Activated CD4-positive, alpha-beta T cell treated with anti-CD3 and anti-CD28 coated beads for 24 hours (primary cell): ENCODE measurements at regions not wholly inside any gene's neighbourhood (a gene's known extent, or its start where the extent isn't known, plus 50 kb on each side); places are given as distances from the start of the nearest gene placed in this dataset.
"Not testable (repeated sequence)": the region's sequence is repeated elsewhere in the genome, so short reads cannot be mapped to it uniquely, and the experiment has no call there.

Experiments used
- DNase-seq, 2 donors: peaks; one replicate each; pipeline ENCODE4 v3.0.0-alpha.2; 2020; ENCODE audit warnings: low read depth in 2 of 2

- no peak for DNase-seq
These were observed 170.2 kb downstream of the HSD17B3 start for GRCh38 chr9:96131825-96132224.

- DNase-seq = no peak
These were observed 171.0 kb downstream of the HSD17B3 start for GRCh38 chr9:96130970-96131369.

GRCh38 chr9:96129747-96130146 is 172.2 kb downstream of the HSD17B3 start:
- no peak for DNase-seq

GRCh38 chr9:96128880-96129279 is 173.1 kb downstream of the HSD17B3 start:
- DNase-seq = no peak

GRCh38 chr9:96126321-96126881 is 175.6 kb downstream of the HSD17B3 start:
- no peak for DNase-seq

- DNase-seq = no peak
These were observed 176.4 kb downstream of the HSD17B3 start for GRCh38 chr9:96125624-96126023.

- DNase-seq = no peak
These were observed 179.2 kb downstream of the HSD17B3 start for GRCh38 chr9:96122751-96123150.

- no peak for DNase-seq
These were observed 179.7 kb downstream of the HSD17B3 start for GRCh38 chr9:96122282-96122681.

- no peak for DNase-seq
These were observed 180.8 kb downstream of the HSD17B3 start for GRCh38 chr9:96121136-96121535.

- DNase-seq = no peak
These were observed 184.4 kb downstream of the HSD17B3 start for GRCh38 chr9:96117398-96118080.

- DNase-seq = no peak
These were observed 185.5 kb downstream of the HSD17B3 start for GRCh38 chr9:96116275-96117064.

GRCh38 chr9:96115836-96116235 is 186.1 kb downstream of the HSD17B3 start:
- DNase-seq = no peak

- no peak for DNase-seq
These were observed 188.9 kb downstream of the HSD17B3 start for GRCh38 chr9:96113032-96113431.

- no peak for DNase-seq
These were observed 192.2 kb downstream of the HSD17B3 start for GRCh38 chr9:96109680-96110351.

GRCh38 chr9:96108691-96109380 is 193.1 kb downstream of the HSD17B3 start:
- DNase-seq = no peak

GRCh38 chr9:96107436-96107835 is 194.5 kb downstream of the HSD17B3 start:
- no peak for DNase-seq

GRCh38 chr9:96100385-96101300 is 201.3 kb downstream of the HSD17B3 start:
- no peak for DNase-seq

GRCh38 chr9:96090630-96091029 is 211.3 kb downstream of the HSD17B3 start:
- DNase-seq = not testable (repeated sequence)

GRCh38 chr9:96089452-96090085 is 212.4 kb downstream of the HSD17B3 start:
- no peak for DNase-seq

GRCh38 chr9:96088510-96088909 is 213.0 kb downstream of the ERCC6L2 start:
- no peak for DNase-seq
